ENCODE measurements at regions not wholly inside any gene's neighbourhood (a gene's known extent, or its start where the extent isn't known, plus 50 kb on each side); places are given as distances from the start of the nearest gene placed in this dataset.

DNA sequence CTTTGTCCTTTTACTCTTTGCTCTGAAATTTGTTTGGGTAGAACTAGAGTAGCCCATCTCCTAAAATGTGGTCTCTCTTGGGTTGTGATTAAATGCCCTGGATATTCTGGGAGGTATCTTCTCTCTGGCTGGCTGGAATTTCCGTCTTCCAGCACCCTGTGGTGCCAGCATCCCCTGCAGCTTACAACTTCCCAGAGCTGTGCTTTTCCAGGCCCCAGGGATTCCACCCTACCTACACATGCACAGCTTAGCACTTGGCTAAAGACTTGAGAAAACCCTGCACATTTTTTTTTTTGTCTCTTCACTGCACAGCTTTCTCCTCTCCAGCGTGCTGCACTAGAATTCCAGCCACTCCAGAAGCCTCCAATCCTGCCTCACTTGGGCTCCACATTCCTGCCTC is 334.7 kb downstream of the IRS2 start:
- no peak overlapping the region for H2BK15ac ChIP-seq (ENCODE audit: low read depth, low read length)
- H3K23me2 ChIP-seq (ENCODE audit: insufficient read length, low read depth, low read length, poor library complexity, severe bottlenecking) = no peaks in the 10 kb centered on the region
- no peak overlapping the region for H4K5ac ChIP-seq (ENCODE audit: insufficient read length, low read depth, low read length)
- TF ChIP-seq CTCF (conservative IDR thresholded peaks at IDR 0.05) = no peak
- H2BK20ac ChIP-seq (ENCODE audit: low read depth, low read length, poor library complexity, severe bottlenecking) = no peak overlapping the region
- H3K79me2 ChIP-seq (ENCODE audit: insufficient read depth, low read length) = no peaks in the 10 kb centered on the region
- H4K20me1 ChIP-seq (ENCODE audit: control insufficient read depth, insufficient read depth, insufficient read length) = no peaks in the 10 kb centered on the region
- H3K9me3 Mint-ChIP-seq = peaks cover 9 to 17% of the 10 kb centered on the region in 2 experiments
- H2BK120ac ChIP-seq (ENCODE audit: low read depth, low read length, poor library complexity, severe bottlenecking) = no peak overlapping the region
- peaks cover 4% of the 10 kb centered on the region in 2 experiments; a peak in 2 of 4 replicates for H3K4me1 Mint-ChIP-seq
- H3T11ph ChIP-seq (ENCODE audit: low read length) = no peak overlapping the region
- H3K4ac ChIP-seq (ENCODE audit: low read depth, low read length) = no peak overlapping the region
- no peaks in the 10 kb centered on the region for H3K4me1 ChIP-seq (ENCODE audit: insufficient read depth, low read length)
- H3K4me3 Mint-ChIP-seq = no peak overlapping the region
- H2AK5ac ChIP-seq (ENCODE audit: insufficient read length, low read length) = no peak overlapping the region
- H3K14ac ChIP-seq (ENCODE audit: insufficient read depth, low read length) = no peak overlapping the region
- peaks cover 2% of the 10 kb centered on the region; the same call in 1 of the 2 replicates for H3K27me3 Mint-ChIP-seq (ENCODE audit: low read depth)
- H3K27ac ChIP-seq (ENCODE audit: insufficient read length, low read depth, low read length) = no peak overlapping the region
- H2BK5ac ChIP-seq (ENCODE audit: insufficient read length, low read length) = no peak overlapping the region
- no peak overlapping the region for H2BK12ac ChIP-seq (ENCODE audit: insufficient read length, low read depth, low read length)
- peaks cover 7 to 11% (median 8%) of the 10 kb centered on the region in 3 experiments; a peak in 6 of 7 replicates for H3K36me3 Mint-ChIP-seq (ENCODE audit: insufficient read depth in 1 of 3, low read depth in 3 of 3)
- no CpG with 5 or more reads among the region's 2 CpGs for WGBS (ENCODE audit: extremely low coverage, insufficient read length, low lambda C conversion rate)
- no peak for DNase-seq
- no peak overlapping the region for H3K9ac ChIP-seq (ENCODE audit: extremely low read depth, insufficient read length, low read length)
- no peak overlapping the region for H3K23ac ChIP-seq (ENCODE audit: insufficient read length, low read depth, low read length)
- no peaks in the 10 kb centered on the region for H3K27me3 ChIP-seq (ENCODE audit: insufficient read depth, low read length)
- no peaks in the 10 kb centered on the region for H3K9me3 ChIP-seq (ENCODE audit: control insufficient read depth, low read depth, low read length)
- H3K18ac ChIP-seq (ENCODE audit: insufficient read length, low read depth, low read length) = no peak overlapping the region
- no peak overlapping the region for H3K4me2 ChIP-seq (ENCODE audit: insufficient read depth, insufficient read length, low read length)
- no peaks in the 10 kb centered on the region for H3K79me1 ChIP-seq (ENCODE audit: insufficient read depth, low read depth, low read length, poor library complexity, severe bottlenecking)
- no peak overlapping the region; a peak in 2 of 7 replicates for H3K27ac Mint-ChIP-seq
- H4K8ac ChIP-seq (replicated peaks; ENCODE audit: insufficient read length, low read depth, low read length) = no peak overlapping the region
- no peak overlapping the region for H2AFZ ChIP-seq (ENCODE audit: low read length)
- H3K56ac ChIP-seq (ENCODE audit: insufficient read length, low read depth, low read length) = no peak overlapping the region
- no peak overlapping the region for H4K91ac ChIP-seq (ENCODE audit: insufficient read length, low read depth, low read length)

Measured in H9 (cell line).